Neural progenitor cell (in vitro differentiated cells): ENCODE measurements at regions not wholly inside any gene's neighbourhood (a gene's known extent, or its start where the extent isn't known, plus 50 kb on each side); places are given as distances from the start of the nearest gene placed in this dataset.

ENCODE experiments used
- DNase-seq: peaks from one replicate; pipeline ENCODE4 v3.0.0-alpha.2; 2016; ENCODE audit warnings: low spot score
- H2AFZ ChIP-seq: fragments of 200-600 bp; sonication (generic); replicated peaks from 2 replicates; pipeline ENCODE4 v1.6.1; 2016; ENCODE audit warnings: antibody characterized with exemption
- H3F3A ChIP-seq: fragments of 200-600 bp; sonication (generic); 2 replicates; pipeline ENCODE4 v1.6.1; 2016; ENCODE audit warnings: antibody characterized with exemption, low read depth
- H3K27ac ChIP-seq: fragments of 200-600 bp; sonication (generic); 2 replicates; pipeline ENCODE4 v1.5.1; 2016; ENCODE audit warnings: mild to moderate bottlenecking
- H3K27me3 ChIP-seq: fragments of 200-600 bp; sonication (generic); 2 replicates; pipeline ENCODE4 v1.6.1; 2016; ENCODE audit warnings: mild to moderate bottlenecking, moderate library complexity
- H3K36me3 ChIP-seq: fragments of 200-600 bp; sonication (generic); 2 replicates; pipeline ENCODE4 v1.5.1; 2016
- H3K4me1 ChIP-seq: fragments of 200-600 bp; sonication (generic); 2 replicates; pipeline ENCODE4 v1.6.1; 2016; ENCODE audit warnings: mixed run types
- H3K4me2 ChIP-seq: fragments of 200-600 bp; sonication (generic); 2 replicates; pipeline ENCODE4 v1.6.1; 2016
- H3K4me3 ChIP-seq: fragments of 200-600 bp; sonication (generic); 2 replicates; pipeline ENCODE4 v1.5.1; 2016
- H3K79me2 ChIP-seq: fragments of 200-600 bp; sonication (generic); 2 replicates; pipeline ENCODE4 v1.6.1; 2016; ENCODE audit warnings: low read depth
- H3K9ac ChIP-seq: fragments of 200-600 bp; sonication (generic); 2 replicates; pipeline ENCODE4 v1.6.1; 2016
- H3K9me3 ChIP-seq: fragments of 200-600 bp; sonication (generic); 2 replicates; pipeline ENCODE4 v1.5.1; 2016; ENCODE audit warnings: low read depth
- H4K20me1 ChIP-seq: fragments of 200-600 bp; sonication (generic); 2 replicates; pipeline ENCODE4 v1.6.1; 2016; ENCODE audit warnings: low read depth
- H3K27ac Mint-ChIP-seq: 3 replicates; pipeline ENCODE4 v1.8.0; 2021; ENCODE audit warnings: mixed read lengths
- H3K27me3 Mint-ChIP-seq: 2 replicates; pipeline ENCODE4 v1.8.0; 2022; ENCODE audit warnings: low read depth, mild to moderate bottlenecking, inconsistent platforms, moderate library complexity, mixed read lengths; ENCODE audit not compliant: insufficient read depth
- H3K36me3 Mint-ChIP-seq: 3 replicates; pipeline ENCODE4 v1.8.0; 2021; ENCODE audit warnings: mixed read lengths
- H3K4me1 Mint-ChIP-seq: 3 replicates; pipeline ENCODE4 v1.8.0; 2021; ENCODE audit warnings: mixed read lengths
- H3K4me3 Mint-ChIP-seq: 3 replicates; pipeline ENCODE4 v1.8.0; 2021; ENCODE audit warnings: mild to moderate bottlenecking, moderate library complexity, mixed read lengths
- H3K9me3 Mint-ChIP-seq: 3 replicates; pipeline ENCODE4 v1.8.0; 2020; ENCODE audit warnings: mixed read lengths
- EZH2 ChIP-seq: fragments of 200-600 bp; sonication (generic); IDR thresholded peaks from 2 replicates; pipeline ENCODE4 v1.6.1; 2017; ENCODE audit warnings: antibody characterized with exemption, mild to moderate bottlenecking, moderate library complexity
- EZH2phosphoT487 ChIP-seq: fragments of 200-600 bp; sonication (generic); IDR thresholded peaks from 2 replicates; pipeline ENCODE4 v1.6.1; 2017; ENCODE audit warnings: antibody characterized with exemption
- TF ChIP-seq, protein P1 (sequence below): fragments of 200-600 bp; sonication (generic); IDR thresholded peaks from 2 replicates; pipeline ENCODE4 v1.5.1; 2017; ENCODE audit warnings: antibody characterized with exemption, mild to moderate bottlenecking

DNA sequence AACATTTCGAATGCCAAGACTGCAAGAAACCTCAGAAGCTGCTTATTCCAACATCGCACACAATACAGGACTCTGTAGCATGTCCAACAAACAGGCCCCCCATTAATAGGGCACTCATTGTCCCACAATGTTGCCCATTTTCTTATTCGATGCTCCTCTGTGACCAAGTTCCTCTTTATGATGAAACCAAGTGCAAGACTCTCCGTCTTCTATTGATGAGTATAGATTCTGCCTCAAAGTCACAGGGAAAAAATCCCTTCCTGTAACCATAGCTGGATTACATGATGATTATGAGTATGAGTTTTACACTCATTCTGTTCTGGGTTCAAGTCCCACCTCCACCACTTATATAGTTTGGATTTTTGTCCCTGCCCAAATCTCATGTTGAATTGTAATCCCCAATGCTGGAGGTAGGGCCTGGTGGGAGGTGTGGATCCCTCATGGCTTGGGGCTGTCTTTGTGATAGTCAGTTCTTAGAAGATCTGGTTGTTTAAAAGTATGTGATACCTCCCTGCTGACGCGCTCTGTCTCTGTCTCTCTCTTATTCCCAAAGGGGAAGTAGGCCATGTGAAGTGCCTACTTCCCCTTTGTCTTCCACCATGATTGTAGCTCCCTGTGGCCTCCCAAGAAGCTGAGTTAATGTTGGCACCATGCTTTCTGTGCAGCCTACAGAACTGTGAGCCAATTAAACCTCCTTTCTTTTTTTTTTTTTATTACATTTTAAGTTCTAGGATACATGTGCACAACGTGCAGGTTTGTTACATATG lies 148.7 kb downstream of the OSR1 start:
- no peaks in the 10 kb centered on the region for H3K36me3 Mint-ChIP-seq
- Histone ChIP-seq H3K4me3 (no peak overlapping the region), H3K27me3 (no peaks in the 10 kb centered on the region), H3K4me2 (no peak overlapping the region), H3K9me3 (no peaks in the 10 kb centered on the region), H3K36me3 (no peaks in the 10 kb centered on the region), H3K79me2 (no peaks in the 10 kb centered on the region), H2AFZ (no peak overlapping the region), H3K27ac (no peak overlapping the region), H4K20me1 (no peaks in the 10 kb centered on the region), H3K4me1 (no peaks in the 10 kb centered on the region), H3K9ac (no peak overlapping the region), H3F3A (no peaks in the 10 kb centered on the region)
- no peak overlapping the region for H3K4me3 Mint-ChIP-seq
- H3K9me3 Mint-ChIP-seq = no peaks in the 10 kb centered on the region
- DNase-seq = no peak
- no peak overlapping the region for H3K27ac Mint-ChIP-seq
- H3K27me3 Mint-ChIP-seq = no peaks in the 10 kb centered on the region
- TF ChIP-seq, protein P1, sequence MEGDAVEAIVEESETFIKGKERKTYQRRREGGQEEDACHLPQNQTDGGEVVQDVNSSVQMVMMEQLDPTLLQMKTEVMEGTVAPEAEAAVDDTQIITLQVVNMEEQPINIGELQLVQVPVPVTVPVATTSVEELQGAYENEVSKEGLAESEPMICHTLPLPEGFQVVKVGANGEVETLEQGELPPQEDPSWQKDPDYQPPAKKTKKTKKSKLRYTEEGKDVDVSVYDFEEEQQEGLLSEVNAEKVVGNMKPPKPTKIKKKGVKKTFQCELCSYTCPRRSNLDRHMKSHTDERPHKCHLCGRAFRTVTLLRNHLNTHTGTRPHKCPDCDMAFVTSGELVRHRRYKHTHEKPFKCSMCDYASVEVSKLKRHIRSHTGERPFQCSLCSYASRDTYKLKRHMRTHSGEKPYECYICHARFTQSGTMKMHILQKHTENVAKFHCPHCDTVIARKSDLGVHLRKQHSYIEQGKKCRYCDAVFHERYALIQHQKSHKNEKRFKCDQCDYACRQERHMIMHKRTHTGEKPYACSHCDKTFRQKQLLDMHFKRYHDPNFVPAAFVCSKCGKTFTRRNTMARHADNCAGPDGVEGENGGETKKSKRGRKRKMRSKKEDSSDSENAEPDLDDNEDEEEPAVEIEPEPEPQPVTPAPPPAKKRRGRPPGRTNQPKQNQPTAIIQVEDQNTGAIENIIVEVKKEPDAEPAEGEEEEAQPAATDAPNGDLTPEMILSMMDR = no peak
- TF ChIP-seq EZH2phosphoT487 = no peak
- no peak for TF ChIP-seq EZH2
- H3K4me1 Mint-ChIP-seq = peaks cover 2% of the 10 kb centered on the region

DNA sequence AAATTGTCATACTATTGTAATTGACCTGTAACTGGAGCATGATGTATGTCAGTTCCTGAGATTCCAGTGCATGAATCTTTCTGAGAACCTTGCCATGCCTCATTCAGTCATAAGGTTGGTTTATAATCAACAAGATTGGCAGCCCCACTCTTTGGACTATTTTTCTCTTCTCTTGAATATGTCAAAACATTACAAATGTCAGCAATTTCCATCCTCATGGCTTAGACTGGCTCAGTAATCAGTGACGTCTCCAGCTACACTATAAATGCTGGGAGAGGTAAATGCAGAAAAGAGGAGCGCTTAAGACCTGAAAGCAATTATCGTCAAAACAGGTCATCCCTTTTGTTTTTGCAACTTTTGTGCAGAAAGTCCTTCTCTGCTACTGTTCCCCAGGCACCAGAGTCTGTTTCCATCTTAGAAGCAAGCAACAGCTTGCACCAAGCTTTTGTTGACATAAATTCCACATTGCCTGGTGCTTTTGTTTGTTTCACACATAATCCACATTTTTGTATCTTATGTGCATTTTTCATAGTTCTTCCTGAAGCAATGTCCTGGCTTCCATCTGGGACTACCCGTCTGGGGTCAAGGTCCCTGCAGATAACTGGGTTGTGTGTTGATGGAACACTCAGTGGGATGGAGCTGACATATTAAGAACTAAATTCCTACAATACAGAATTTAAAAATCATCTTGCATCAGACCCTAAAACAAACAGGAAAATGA lies 149.8 kb downstream of the OSR1 start:
- Histone ChIP-seq H3K9ac (no peak overlapping the region), H3K36me3 (no peaks in the 10 kb centered on the region), H3K79me2 (no peaks in the 10 kb centered on the region), H3K4me1 (no peaks in the 10 kb centered on the region), H4K20me1 (no peaks in the 10 kb centered on the region), H3K27ac (no peak overlapping the region), H3K4me3 (no peak overlapping the region), H2AFZ (no peak overlapping the region), H3F3A (no peaks in the 10 kb centered on the region), H3K4me2 (no peak overlapping the region), H3K9me3 (no peaks in the 10 kb centered on the region), H3K27me3 (no peaks in the 10 kb centered on the region)
- no peak for DNase-seq
- Mint-ChIP-seq H3K27ac (no peak overlapping the region), H3K27me3 (no peaks in the 10 kb centered on the region), H3K36me3 (no peaks in the 10 kb centered on the region), H3K9me3 (no peaks in the 10 kb centered on the region), H3K4me3 (no peak overlapping the region), H3K4me1 (peaks cover 4% of the 10 kb centered on the region)
- TF ChIP-seq EZH2phosphoT487 (no peak), EZH2 (no peak)

DNA sequence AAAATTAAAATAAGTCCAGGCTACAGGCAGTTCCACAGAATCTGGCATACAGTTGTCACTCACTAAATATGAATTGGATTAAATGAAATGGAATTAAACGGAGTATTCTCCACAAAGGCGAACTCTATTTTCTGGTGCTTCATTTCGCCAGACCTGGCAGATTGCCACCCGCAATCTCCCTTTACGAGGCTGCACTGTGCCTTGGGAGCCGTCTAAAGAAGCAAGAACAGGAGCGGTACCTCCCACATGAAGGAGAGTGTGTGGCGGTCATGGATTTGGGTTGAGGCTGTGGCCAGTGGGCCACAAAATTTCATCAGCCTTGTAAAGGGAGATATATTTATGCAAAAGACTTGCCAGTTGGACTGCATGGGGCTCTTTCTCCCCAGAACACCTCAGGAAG lies 151.0 kb downstream of the OSR1 start:
- no peak overlapping the region for H3K27ac ChIP-seq
- peaks cover 4% of the 10 kb centered on the region for H3K4me1 Mint-ChIP-seq
- no peak for TF ChIP-seq EZH2
- TF ChIP-seq EZH2phosphoT487 = no peak
- TF ChIP-seq, protein P1 = no peak

More for the DNA sequence above, 151.0 kb downstream of the OSR1 start:
- Histone ChIP-seq H4K20me1 (no peaks in the 10 kb centered on the region), H3K4me1 (no peaks in the 10 kb centered on the region), H3K79me2 (no peaks in the 10 kb centered on the region), H3K9ac (no peak overlapping the region), H3K4me2 (no peak overlapping the region), H3K27me3 (no peaks in the 10 kb centered on the region), H3K4me3 (no peak overlapping the region), H3K36me3 (no peaks in the 10 kb centered on the region), H2AFZ (no peak overlapping the region), H3F3A (no peaks in the 10 kb centered on the region), H3K9me3 (no peaks in the 10 kb centered on the region)
- no peak for DNase-seq
- Mint-ChIP-seq H3K27me3 (no peaks in the 10 kb centered on the region), H3K4me3 (no peak overlapping the region), H3K27ac (no peak overlapping the region), H3K36me3 (no peaks in the 10 kb centered on the region), H3K9me3 (no peaks in the 10 kb centered on the region)
